ENCODE measurements at regions not wholly inside any gene's neighbourhood (a gene's known extent, or its start where the extent isn't known, plus 50 kb on each side); places are given as distances from the start of the nearest gene placed in this dataset.

- TF ChIP-seq EZH2 (IDR thresholded peaks at IDR 0.05; ENCODE audit: borderline replicate concordance, low read length) (no peak), CTCF (IDR thresholded peaks at IDR 0.05; ENCODE audit: low read length) (no peak)
These were observed 169.5 kb upstream of the CHRM2 start for GRCh38 chr7:136698977-136699376.

All from OCI-LY1 (cell line).